Liver (tissue), 8 donors: ENCODE measurements at regions not wholly inside any gene's neighbourhood (a gene's known extent, or its start where the extent isn't known, plus 50 kb on each side); places are given as distances from the start of the nearest gene placed in this dataset.

Experiments used
- DNase-seq: peaks from one replicate; pipeline ENCODE4 v3.0.0-alpha.2; 2017; ENCODE audit warnings: low spot score
- H3K27ac ChIP-seq, 2 donors: one replicate each; pipeline ENCODE4 v1.7.0; 2013; ENCODE audit warnings: inconsistent platforms in 2 of 2, low read length in 2 of 2, control low read depth in 1 of 2, low read depth in 1 of 2, mild to moderate bottlenecking in 1 of 2
- H3K27me3 ChIP-seq, 4 donors: one replicate each; pipeline versions ENCODE4 v1.6.1 to v1.7.0; 2013; ENCODE audit warnings: low read length in 3 of 4, inconsistent platforms in 1 of 4, mild to moderate bottlenecking in 1 of 4, moderate library complexity in 1 of 4; ENCODE audit not compliant: control insufficient read depth in 4 of 4, insufficient read depth in 4 of 4
- H3K36me3 ChIP-seq, 4 donors: one replicate each; pipeline versions ENCODE4 v1.6.1 to v1.7.0; 2013; ENCODE audit warnings: low read length in 3 of 4, mild to moderate bottlenecking in 3 of 4, low read depth in 1 of 4, moderate library complexity in 1 of 4; ENCODE audit not compliant: control insufficient read depth in 4 of 4, insufficient read depth in 3 of 4
- H3K4me1 ChIP-seq, 4 donors: one replicate each; pipeline versions ENCODE4 v1.6.1 to v1.7.0; 2013; ENCODE audit warnings: low read length in 3 of 4, mild to moderate bottlenecking in 3 of 4, moderate library complexity in 1 of 4; ENCODE audit not compliant: control insufficient read depth in 4 of 4, insufficient read depth in 4 of 4
- H3K4me3 ChIP-seq, 3 donors: one replicate each; pipeline versions ENCODE4 v1.6.1 to v1.7.0; 2013; ENCODE audit warnings: low read length in 3 of 3, control low read depth in 1 of 3, low read depth in 1 of 3, mild to moderate bottlenecking in 1 of 3
- H3K9ac ChIP-seq, 2 donors: one replicate each; pipeline ENCODE4 v1.7.0; 2013; ENCODE audit warnings: low read length in 2 of 2, mild to moderate bottlenecking in 2 of 2, moderate library complexity in 2 of 2, control low read depth in 1 of 2, low read depth in 1 of 2
- H3K9me3 ChIP-seq, 4 donors: one replicate each; pipeline versions ENCODE4 v1.6.1 to v1.7.0; 2013; ENCODE audit warnings: low read length in 3 of 4; ENCODE audit not compliant: control insufficient read depth in 4 of 4
- ATF3 ChIP-seq: IDR thresholded peaks from 2 replicates; pipeline ENCODE4 v1.6.1; 2016; ENCODE audit warnings: antibody characterized with exemption
- EGR1 ChIP-seq, 2 donors: IDR thresholded peaks; 2 replicates each; pipeline ENCODE4 v1.6.1; 2016 to 2018; ENCODE audit warnings: antibody characterized with exemption in 2 of 2, low read depth in 2 of 2
- FOXA1 ChIP-seq: IDR thresholded peaks from 2 replicates; pipeline ENCODE4 v1.6.1; 2016; ENCODE audit warnings: antibody characterized with exemption
- FOXA2 ChIP-seq: IDR thresholded peaks from 2 replicates; pipeline ENCODE4 v1.6.1; 2016; ENCODE audit warnings: antibody characterized with exemption
- GABPA ChIP-seq, 2 donors: IDR thresholded peaks in 1 of 2; conservative IDR thresholded peaks in 1 of 2; 2 replicates each; pipeline ENCODE4 v1.6.1; 2016; ENCODE audit warnings: antibody characterized with exemption in 2 of 2, mild to moderate bottlenecking in 1 of 2, moderate library complexity in 1 of 2
- HNF4A ChIP-seq, 2 donors: conservative IDR thresholded peaks; 2 replicates each; pipeline ENCODE4 v1.6.1; 2016; ENCODE audit warnings: antibody characterized with exemption in 2 of 2, mild to moderate bottlenecking in 2 of 2
- HNF4G ChIP-seq: IDR thresholded peaks from 2 replicates; pipeline ENCODE4 v1.6.1; 2016; ENCODE audit warnings: antibody characterized with exemption
- JUND ChIP-seq, 2 donors: IDR thresholded peaks; 2 replicates each; pipeline ENCODE4 v1.6.1; 2016; ENCODE audit warnings: antibody characterized with exemption in 2 of 2
- NR2F2 ChIP-seq: IDR thresholded peaks from 2 replicates; pipeline ENCODE4 v1.6.1; 2016; ENCODE audit warnings: antibody characterized with exemption
- RAD21 ChIP-seq, 2 donors: IDR thresholded peaks; 2 replicates each; pipeline ENCODE4 v1.6.1; 2016; ENCODE audit warnings: antibody characterized with exemption in 2 of 2, mild to moderate bottlenecking in 2 of 2
- REST ChIP-seq: IDR thresholded peaks from 2 replicates; pipeline ENCODE4 v1.6.1; 2016; ENCODE audit warnings: antibody characterized with exemption, mild to moderate bottlenecking
- RXRA ChIP-seq, 2 donors: IDR thresholded peaks; 2 replicates each; pipeline ENCODE4 v1.6.1; 2017 to 2018; ENCODE audit warnings: antibody characterized with exemption in 2 of 2, mild to moderate bottlenecking in 1 of 2
- SP1 ChIP-seq: IDR thresholded peaks from 2 replicates; pipeline ENCODE4 v1.6.1; 2018; ENCODE audit warnings: antibody characterized with exemption, mild to moderate bottlenecking
- TAF1 ChIP-seq: conservative IDR thresholded peaks from 2 replicates; pipeline ENCODE4 v1.6.1; 2016; ENCODE audit warnings: antibody characterized with exemption, mild to moderate bottlenecking
- YY1 ChIP-seq: IDR thresholded peaks from 2 replicates; pipeline ENCODE4 v1.6.1; 2016; ENCODE audit warnings: antibody characterized with exemption, mild to moderate bottlenecking
- WGBS: extraction: QIAGEN DNeasy Blood & Tissue Kit; methylation state at CpG from one replicate; pipeline ENCODE4 v1.1.7; 2013; 5-methylcytosine and 5-hydroxymethylcytosine counted together
- TF ChIP-seq, protein P1 (sequence below): IDR thresholded peaks from 2 replicates; pipeline ENCODE4 v1.6.1; 2016; ENCODE audit warnings: antibody characterized with exemption
- TF ChIP-seq, protein P2 (sequence below): IDR thresholded peaks from 2 replicates; pipeline ENCODE4 v1.6.1; 2016; ENCODE audit warnings: antibody characterized with exemption
- TF ChIP-seq, protein P3 (sequence below): fragments of 150-350 bp; IDR thresholded peaks from 2 replicates; pipeline ENCODE4 v1.5.1; 2017; ENCODE audit warnings: improper control_type of control experiment, low read depth, low read length; ENCODE audit not compliant: missing input control
- donor health status: healthy.
- donor health status: healthy.
- donor health status: healthy.
- donor health status: healthy.
- donor health status: healthy.

DNA sequence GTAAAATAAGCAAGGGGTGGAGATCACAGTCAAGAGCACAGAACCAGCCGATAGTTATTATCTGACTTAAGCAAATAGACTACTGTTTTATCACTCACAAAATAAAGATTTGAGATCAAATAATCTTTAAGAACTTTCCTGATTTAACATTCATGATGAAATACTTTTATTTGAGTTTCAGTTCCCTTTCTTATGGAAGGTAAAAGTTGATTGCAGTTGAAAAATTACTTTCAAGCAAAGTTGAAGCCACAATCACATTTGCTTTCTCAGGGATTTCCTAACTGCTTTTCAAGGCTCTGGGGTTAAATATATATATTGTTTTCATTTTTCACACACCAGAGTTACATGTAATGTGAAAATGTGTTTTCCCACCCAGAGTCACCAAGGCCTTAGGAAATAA is 599.5 kb downstream of the KCNJ3 start:
- H3K4me3 ChIP-seq = no peak overlapping the region
- no peaks in the 10 kb centered on the region for H3K9me3 ChIP-seq
- 23% methylated on average over 1 of the region's 1 CpG for WGBS

More for the DNA sequence above, 599.5 kb downstream of the KCNJ3 start:
- no peak for DNase-seq
- no peaks in the 10 kb centered on the region for H3K27me3 ChIP-seq
- TF ChIP-seq SP1 (no peak), RXRA (IDR thresholded peaks at IDR 0.05) (no peak), HNF4A (conservative IDR thresholded peaks at IDR 0.05) (no peak), EGR1 (IDR thresholded peaks at IDR 0.05; ENCODE audit: low read depth in 2 of 2) (no peak), FOXA1 (no peak), YY1 (no peak), NR2F2 (no peak), HNF4G (no peak), JUND (IDR thresholded peaks at IDR 0.05) (no peak), ATF3 (no peak), REST (no peak), FOXA2 (no peak), RAD21 (IDR thresholded peaks at IDR 0.05) (no peak), TAF1 (no peak), GABPA (IDR thresholded peaks at IDR 0.05 in 1 of 2, conservative IDR thresholded peaks at IDR 0.05 in 1 of 2) (no peak)
- TF ChIP-seq, protein P1, sequence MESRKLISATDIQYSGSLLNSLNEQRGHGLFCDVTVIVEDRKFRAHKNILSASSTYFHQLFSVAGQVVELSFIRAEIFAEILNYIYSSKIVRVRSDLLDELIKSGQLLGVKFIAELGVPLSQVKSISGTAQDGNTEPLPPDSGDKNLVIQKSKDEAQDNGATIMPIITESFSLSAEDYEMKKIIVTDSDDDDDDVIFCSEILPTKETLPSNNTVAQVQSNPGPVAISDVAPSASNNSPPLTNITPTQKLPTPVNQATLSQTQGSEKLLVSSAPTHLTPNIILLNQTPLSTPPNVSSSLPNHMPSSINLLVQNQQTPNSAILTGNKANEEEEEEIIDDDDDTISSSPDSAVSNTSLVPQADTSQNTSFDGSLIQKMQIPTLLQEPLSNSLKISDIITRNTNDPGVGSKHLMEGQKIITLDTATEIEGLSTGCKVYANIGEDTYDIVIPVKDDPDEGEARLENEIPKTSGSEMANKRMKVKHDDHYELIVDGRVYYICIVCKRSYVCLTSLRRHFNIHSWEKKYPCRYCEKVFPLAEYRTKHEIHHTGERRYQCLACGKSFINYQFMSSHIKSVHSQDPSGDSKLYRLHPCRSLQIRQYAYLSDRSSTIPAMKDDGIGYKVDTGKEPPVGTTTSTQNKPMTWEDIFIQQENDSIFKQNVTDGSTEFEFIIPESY = no peak
- TF ChIP-seq, protein P2, sequence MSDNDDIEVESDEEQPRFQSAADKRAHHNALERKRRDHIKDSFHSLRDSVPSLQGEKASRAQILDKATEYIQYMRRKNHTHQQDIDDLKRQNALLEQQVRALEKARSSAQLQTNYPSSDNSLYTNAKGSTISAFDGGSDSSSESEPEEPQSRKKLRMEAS = no peak
- TF ChIP-seq, protein P3, sequence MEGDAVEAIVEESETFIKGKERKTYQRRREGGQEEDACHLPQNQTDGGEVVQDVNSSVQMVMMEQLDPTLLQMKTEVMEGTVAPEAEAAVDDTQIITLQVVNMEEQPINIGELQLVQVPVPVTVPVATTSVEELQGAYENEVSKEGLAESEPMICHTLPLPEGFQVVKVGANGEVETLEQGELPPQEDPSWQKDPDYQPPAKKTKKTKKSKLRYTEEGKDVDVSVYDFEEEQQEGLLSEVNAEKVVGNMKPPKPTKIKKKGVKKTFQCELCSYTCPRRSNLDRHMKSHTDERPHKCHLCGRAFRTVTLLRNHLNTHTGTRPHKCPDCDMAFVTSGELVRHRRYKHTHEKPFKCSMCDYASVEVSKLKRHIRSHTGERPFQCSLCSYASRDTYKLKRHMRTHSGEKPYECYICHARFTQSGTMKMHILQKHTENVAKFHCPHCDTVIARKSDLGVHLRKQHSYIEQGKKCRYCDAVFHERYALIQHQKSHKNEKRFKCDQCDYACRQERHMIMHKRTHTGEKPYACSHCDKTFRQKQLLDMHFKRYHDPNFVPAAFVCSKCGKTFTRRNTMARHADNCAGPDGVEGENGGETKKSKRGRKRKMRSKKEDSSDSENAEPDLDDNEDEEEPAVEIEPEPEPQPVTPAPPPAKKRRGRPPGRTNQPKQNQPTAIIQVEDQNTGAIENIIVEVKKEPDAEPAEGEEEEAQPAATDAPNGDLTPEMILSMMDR = no peak
- H3K27ac ChIP-seq = no peak overlapping the region
- no peaks in the 10 kb centered on the region for H3K36me3 ChIP-seq
- no peak overlapping the region for H3K9ac ChIP-seq
- H3K4me1 ChIP-seq = no peaks in the 10 kb centered on the region
